HL-60 (cell line): ENCODE measurements at regions not wholly inside any gene's neighbourhood (a gene's known extent, or its start where the extent isn't known, plus 50 kb on each side); places are given as distances from the start of the nearest gene placed in this dataset.

Experiments
- CTCF ChIP-seq: IDR thresholded peaks from one replicate; pipeline ENCODE4 v1.5.1; 2011; ENCODE audit warnings: low read length, control low read depth, inconsistent platforms; ENCODE audit not compliant: insufficient read depth
- POLR2AphosphoS5 ChIP-seq: IDR thresholded peaks from 2 replicates; pipeline ENCODE4 v1.6.1; 2012; ENCODE audit warnings: low read depth
- REST ChIP-seq: IDR thresholded peaks from 2 replicates; pipeline ENCODE4 v1.6.1; 2012; ENCODE audit warnings: low read depth; ENCODE audit not compliant: insufficient replicate concordance
- SPI1 ChIP-seq: IDR thresholded peaks from 2 replicates; pipeline ENCODE4 v1.6.1; 2012; ENCODE audit warnings: low read depth, mild to moderate bottlenecking, borderline replicate concordance

- TF ChIP-seq CTCF, result no peak
- no peak for TF ChIP-seq REST
- TF ChIP-seq SPI1, result no peak
- no peak for TF ChIP-seq POLR2AphosphoS5
Observed at GRCh38 chr4:35166466-35166865, 1077.8 kb downstream of the ARAP2 start.
